Dermis blood vessel endothelial cell (primary cell): ENCODE measurements at regions not wholly inside any gene's neighbourhood (a gene's known extent, or its start where the extent isn't known, plus 50 kb on each side); places are given as distances from the start of the nearest gene placed in this dataset.
"Not testable (repeated sequence)": the region's sequence is repeated elsewhere in the genome, so short reads cannot be mapped to it uniquely, and the experiment has no call there.

Experiments
- DNase-seq: peaks from one replicate; pipeline ENCODE4 v3.0.0; 2010

GRCh38 chr4:19128176-19128575 is 1106.6 kb upstream of the LCORL start:
- no peak for DNase-seq

DNA sequence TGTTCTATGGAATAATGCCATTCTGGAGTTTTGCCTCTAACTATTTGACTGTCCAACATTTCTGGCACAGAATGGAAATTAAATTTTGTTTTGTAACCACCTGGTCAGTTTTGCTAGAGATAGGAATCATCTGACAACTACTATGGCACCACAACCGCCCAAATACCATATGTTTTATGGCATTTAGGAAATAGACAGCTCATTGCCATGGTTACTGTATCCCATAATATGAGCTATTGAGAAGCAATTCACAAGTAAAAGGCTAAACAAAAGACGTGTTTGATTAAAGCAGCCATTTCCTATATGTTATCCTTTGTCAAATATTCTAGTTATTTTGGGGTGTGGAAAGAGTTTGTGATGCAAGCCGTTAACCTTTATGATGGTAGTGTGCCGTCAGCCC is 1105.3 kb upstream of the LCORL start:
- DNase-seq = no peak

DNA sequence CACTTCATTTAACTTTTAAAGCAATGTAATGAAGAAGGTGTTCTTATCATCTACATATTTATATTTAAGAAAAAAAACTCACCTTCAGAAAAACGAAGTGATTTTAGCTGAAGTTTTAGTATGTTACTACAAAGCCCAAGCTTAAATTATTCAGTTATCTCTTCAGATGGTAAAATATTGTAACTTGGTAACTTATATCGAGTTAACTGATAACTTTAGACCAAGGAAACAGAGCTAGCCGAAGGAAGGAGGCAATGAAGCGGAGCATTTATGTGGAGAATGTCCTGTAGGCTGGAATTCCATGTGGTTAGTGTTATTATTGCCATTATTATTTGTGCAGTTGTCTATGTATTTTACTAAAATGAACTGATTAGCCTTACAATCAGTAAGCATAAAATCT is 1102.1 kb upstream of the LCORL start:
- no peak for DNase-seq

DNA sequence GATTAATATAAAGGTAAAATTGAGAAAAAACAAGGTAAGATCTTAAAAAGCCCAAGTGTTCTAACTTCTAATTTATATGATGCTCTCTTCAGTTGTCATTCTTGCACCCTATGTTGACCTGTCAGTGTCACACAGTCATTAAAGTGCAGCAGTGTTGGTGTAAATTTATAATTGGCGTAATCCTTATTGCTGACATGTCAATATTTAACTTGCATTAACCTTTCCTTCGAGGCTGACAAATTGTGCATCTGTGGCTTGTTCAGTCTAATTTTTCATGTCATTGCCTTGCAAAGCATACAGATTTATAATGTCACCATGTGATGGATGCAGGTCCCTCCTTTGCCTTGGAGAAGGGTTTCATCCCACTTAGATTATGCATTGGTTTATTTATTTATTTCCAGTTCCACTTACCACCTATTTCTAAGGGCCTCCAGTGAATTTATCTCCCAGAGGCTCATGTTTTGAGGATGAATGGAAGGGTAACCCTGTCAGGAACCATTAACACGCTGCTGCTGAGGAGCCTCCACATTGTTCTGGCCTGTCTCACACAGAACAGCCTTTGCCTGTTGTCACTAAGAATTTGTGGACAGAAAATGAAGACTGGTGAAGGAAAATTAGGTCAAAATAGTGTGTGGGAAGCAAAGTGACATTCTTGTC is 1098.5 kb upstream of the LCORL start:
- no peak for DNase-seq

GRCh38 chr4:19117022-19117421 is 1095.5 kb upstream of the LCORL start:
- no peak for DNase-seq

- no peak for DNase-seq
These were observed 1082.6 kb upstream of the LCORL start for GRCh38 chr4:19104176-19104575.

DNA sequence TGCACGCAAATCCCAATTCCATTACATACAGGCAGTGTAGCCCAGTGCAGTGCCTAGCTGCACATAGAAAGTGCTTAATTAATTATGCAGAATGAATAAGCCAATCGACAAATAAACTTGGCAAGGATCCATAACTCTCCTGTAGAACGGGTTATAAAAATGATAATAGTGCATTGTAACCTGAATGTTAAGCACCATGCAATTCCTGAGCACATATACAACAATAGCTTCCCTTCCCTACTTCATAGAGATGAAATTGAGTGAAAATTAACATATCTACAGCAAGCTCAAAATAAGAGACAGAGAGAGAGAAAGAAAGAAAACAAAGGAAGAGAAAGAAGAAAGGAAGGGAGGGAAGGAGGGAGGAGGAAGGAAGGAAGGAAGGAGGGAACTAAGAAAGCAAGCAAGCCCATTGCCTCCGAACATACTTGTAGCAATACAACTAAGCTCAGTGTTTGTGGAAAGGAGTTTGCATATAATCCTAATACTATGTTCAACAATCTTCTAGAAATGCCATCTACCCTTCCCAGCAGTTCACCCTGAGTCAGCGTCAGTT is 1074.0 kb upstream of the LCORL start:
- DNase-seq = no peak

GRCh38 chr4:19093951-19094350 is 1072.4 kb upstream of the LCORL start:
- DNase-seq = no peak

DNA sequence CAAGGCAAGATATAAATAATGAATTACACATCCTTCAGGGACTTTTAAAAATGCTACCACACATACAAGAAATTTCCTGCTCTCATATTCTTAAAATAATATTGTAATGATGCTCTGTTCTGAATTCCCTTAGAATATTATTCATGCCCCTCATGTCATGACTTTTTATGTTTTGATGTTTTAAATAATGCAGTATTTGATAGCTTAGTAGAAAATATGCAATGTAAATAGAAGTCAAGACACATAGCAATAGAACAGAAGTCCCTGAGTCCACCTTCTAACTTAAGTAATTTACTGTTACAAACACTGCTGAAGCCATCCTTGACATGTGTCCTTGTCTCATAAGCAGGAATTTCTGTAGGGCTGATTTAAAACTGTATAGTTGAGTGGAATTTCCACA is 1071.2 kb upstream of the LCORL start:
- DNase-seq = no peak

- DNase-seq = no peak
These were observed 1052.5 kb upstream of the LCORL start for GRCh38 chr4:19074036-19074435.

DNA sequence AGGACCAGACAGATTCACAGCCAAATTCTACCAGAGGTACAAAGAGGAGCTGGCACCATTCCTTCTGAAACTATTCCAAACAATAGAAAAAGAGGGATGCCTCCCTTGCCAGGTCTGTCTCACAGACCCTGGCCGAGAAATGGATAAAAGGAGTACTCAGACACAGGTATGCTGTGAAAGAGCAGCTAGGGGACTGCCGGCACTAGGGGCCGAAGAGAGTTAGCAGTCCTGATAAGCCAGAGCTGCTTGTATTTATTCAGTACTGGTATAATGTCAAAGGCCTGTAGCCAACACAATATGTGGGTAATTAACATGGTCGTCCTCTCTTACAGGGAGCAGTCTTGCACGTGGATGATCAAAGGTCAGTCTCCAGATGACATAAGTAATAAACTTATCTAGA is 1042.1 kb upstream of the LCORL start:
- DNase-seq = no peak

DNA sequence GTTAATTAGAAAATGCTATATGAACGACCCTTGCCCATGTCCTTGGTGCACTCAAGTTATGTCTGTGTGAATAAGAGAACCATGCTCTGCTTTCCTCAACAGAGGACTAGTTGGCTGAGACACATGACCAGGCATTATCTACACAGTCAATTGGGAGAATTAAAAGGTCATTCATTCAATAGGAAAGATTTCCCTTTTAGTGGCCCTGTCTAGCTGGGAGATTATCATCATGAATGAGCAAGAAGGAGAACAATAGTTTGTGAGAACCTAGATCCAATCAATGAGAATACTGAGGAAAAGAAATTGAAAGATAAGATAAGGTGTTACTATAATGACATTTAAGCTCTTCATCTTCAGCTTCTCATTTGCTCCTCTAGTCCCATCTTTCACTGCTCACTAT is 1033.4 kb upstream of the LCORL start:
- no peak for DNase-seq

GRCh38 chr4:19051831-19052230 is 1030.3 kb upstream of the LCORL start:
- no peak for DNase-seq

DNA sequence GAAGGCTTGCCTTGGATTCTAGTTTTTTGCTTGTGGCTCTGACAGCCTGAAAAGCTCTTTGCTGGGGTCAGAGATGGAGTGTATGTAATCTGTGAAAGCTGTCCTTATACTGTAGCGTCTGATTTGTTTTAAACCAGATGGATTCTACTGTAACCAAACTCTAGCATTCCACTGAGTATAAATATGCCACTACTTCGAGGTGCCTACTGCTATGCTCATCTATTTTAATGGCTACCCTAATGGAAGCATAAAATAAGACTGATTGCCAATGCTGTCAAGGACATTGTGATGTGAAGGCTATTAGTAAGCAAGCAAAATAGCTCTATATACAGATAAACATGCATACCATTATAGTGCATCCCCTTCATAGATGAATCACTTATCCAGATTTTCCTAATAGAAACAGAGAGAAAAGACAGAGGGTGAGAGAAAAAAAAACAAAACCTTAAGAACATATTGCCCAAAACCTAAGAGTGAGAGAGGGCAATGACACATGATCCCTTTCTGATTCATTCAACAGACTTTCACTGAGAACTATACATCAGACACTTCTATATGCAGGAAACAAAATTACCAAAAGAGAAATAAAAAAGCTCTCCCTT is 1025.8 kb upstream of the LCORL start:
- DNase-seq = no peak

DNA sequence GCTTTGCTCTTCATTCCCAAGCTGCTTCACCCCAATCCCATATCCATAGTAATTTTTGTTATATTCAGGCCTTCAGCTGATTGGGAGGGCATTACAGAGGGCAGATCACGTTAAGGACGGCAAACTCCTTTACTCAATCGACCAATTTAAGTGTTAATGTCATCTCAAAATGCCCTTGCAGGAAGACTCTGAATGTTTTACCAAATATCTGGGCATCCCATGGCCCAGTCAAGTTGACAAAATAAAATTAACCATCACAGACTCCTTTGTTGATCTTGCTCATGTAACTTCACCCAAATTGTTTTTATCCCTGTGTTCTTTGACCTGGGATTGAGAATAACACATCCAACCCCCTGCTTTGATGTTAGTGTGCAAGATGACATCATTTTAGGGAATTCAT is 1018.3 kb upstream of the LCORL start:
- DNase-seq = no peak

DNA sequence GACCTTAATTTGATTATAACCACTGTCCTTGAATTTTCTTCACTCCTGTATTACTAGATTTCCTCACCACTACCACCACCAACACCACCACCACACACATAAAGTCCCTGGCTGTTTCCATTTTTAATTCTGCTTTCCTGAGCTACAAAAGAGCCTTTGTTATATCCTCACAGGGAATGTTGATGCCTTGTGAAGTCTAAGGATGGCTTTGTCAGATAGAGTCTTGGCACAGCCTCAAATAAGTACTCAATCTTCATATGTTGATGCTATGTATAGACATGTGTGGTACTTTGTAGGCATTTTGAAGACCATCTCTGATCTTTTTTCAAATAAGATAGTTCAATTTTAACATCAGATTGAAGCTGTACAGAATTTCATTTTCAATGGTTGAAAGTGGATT is 1016.7 kb upstream of the LCORL start:
- DNase-seq = no peak

DNA sequence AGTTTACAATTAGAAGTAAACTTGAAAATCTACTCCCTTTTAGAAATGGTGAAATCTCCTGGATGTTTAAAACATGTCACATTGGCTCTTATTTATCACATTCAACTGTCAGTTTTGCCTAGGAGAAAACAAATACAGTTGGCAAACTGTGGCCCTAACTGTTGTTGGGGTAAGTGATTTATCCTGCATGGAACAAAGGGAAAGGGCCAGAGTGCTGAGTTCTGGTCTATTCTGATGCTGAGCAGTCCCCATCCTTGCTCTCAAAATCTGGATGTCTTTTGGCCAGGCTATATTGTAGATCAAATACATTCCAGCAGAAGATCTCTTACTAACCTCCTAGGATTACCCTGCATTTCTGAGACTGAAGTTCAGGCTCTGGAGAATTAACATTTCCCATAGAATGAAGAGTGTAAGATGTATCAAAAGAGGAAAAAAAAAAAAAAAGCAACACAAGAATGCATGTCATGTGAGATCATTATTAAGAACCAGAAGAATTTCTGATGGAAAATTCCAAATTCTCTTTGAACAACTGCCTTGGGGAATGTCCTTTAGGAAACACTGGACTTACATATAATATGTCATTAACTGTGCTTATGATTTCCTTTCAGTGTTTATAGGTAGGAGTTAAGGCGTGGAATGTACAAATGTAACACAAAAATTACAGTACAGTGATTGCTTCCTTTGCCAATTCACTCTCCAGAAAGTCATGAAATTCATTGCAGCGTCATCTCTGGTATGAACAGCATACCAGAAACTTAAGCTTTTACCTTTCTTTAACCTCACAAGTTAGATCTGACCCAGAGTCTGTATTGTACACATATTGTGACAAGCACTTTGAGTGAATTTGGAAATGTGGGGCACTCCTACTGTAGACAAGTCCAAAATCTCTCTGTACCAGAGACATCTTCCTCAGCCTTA is 1012.5 kb upstream of the LCORL start:
- DNase-seq = no peak

DNA sequence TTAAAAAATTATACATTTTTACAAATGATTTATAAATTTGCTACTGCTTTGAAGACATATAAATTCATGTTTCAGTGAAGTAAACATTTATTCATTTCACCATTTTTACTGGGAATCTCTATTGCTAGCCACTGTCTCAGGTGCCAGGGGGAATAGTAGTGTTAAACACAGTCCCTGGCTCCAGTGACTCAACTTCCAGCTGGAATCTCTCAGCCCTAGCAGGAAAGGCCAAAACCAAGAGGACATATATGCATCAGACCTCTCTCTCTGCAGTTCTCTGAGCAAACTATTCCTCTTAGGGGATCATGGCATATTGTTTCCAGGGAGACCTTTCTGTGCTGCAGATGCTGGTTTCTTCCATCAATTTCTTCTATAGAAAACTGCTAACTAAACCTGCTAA is 1009.0 kb upstream of the LCORL start:
- no peak for DNase-seq

DNA sequence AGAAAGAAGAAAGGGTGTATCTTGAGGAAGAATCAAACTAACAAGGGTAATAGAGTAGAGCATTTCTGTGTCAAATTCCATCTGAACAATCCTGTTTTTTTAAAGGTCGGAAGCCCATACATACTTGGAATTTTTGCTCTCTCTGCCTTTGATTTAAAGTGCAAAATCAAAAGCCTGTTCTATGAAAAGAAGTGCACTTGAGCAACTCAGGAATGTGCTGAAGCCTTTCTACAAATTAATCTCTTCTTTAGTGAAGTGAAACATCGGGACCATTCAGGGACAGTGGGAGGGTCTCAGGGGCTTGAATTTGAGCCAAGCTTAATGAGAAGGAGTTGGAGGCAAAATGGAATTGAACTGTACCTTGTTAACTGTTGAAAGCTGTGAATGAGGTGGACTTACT is 1008.5 kb upstream of the LCORL start:
- DNase-seq = no peak

DNA sequence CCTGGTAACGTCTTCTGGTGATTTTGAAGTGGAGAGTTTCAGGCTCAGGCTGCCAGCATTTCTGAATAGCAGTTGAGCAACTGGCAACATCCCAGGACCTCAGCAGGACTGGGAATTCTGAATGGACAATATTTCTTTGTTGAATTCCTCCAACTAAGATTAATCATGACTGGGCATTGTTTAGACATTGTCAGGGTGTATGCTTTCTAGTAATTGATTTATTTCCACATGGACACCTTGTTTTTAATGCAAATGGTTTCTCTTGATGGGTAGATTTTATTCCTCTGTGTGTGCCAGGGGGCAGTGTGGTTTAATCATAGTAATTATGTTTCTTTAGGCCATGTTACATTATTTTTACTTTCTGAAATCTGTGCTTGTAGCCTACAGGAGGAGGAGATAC is 1004.7 kb upstream of the LCORL start:
- DNase-seq = no peak

DNA sequence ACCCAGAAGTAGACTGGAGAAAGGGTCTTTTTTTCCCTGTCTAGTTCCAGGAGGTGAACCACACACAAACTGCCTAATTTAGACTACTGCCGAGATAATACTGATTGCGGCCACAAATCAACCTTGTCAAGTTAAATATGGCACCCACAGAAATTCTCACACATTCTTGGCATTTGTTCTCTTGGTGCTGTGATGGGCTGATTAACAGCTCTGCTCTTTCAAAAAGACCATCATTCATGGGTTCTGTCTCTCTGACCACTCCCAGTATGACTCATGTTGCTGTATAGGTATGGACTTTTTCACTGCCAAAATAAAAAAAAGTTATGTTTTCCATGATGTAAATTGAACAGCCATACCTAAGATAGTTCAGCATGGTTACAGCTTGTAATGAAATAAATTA is 1003.5 kb upstream of the LCORL start:
- DNase-seq = no peak

DNA sequence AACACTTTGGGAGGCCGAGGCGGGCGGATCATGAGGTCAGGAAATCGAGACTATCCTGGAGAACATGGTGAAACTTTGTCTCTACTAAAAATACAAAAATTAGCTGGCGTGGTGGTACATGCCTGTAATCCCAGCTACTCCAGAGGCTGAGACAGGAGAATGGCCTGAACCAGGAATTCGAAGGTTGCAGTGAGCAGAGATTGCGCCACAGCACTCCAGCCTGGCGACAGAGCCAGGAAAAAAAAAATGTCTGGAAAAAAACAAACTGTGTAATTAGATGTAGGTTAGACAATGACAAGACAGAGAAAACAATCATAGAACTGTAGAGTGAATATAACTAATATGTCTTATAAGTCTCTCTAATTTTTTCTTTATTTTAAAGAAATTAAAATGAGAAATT is 1002.5 kb upstream of the LCORL start:
- no peak for DNase-seq

GRCh38 chr4:19021617-19022016 is 1000.1 kb upstream of the LCORL start:
- DNase-seq = no peak

DNA sequence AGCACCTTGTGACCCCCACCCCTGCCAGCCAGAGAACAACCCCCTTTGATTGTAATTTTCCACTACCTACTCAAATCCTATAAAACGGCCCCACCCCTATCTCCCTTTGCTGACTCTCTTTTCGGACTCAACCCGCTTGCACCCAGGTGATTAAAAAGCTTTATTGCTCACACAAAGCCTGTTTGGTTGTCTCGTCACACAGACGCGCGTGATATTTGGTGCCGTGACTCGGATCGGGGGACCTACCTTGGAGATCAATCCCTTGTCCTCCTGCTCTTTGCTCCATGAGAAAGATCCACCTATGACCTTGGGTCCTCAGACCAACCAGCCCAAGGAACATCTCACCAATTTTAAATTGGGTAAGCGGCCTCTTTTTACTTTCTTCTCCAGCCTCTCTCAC is 995.0 kb upstream of the LCORL start:
- DNase-seq = not testable (repeated sequence)
